ENCODE measurements at regions not wholly inside any gene's neighbourhood (a gene's known extent, or its start where the extent isn't known, plus 50 kb on each side); places are given as distances from the start of the nearest gene placed in this dataset.
A peak's percentile ranks its signal among the peaks of the same experiment; 100 is the strongest.

DNA sequence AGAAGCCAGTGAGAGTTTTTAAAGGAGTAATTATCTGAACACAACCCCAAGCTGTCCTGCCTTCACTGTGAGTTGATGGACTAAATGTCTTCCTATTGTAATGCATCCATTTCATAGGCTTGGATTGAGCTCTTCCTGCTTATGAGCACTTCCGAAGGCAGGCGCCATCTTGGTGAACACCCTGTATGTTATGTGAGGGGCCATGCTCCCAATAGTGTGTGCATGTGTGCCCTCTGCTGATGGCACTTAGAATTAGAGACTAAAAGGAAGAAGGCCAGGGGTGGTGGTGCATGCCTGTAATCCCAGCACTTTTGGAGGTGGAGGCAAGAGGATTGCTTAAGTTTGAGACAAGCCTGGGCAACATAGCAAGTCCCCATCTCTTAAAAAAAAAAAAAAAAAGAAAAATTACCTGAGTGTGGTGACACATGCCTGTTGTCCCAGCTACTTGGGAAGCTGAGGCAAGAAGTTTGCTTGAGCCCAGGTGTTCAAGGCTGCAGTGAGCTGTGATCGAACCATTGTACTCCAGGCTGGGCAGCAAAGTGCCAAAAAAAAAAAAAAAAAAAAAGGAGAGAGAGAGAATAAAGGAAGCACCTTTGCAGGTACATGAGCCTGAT, 65.0 kb downstream of the C9orf152 start:
- DNase-seq (ENCODE audit: low read depth in 2 of 2) = peak in 1 of 2 donors; percentile 39
- TF ChIP-seq CTCF (IDR thresholded peaks at IDR 0.05; ENCODE audit: low read depth, low read length) = no peak
- no peak overlapping the region for H3K4me3 ChIP-seq (replicated peaks in 1 of 2; ENCODE audit: low read depth in 2 of 2, low read length in 2 of 2)

GRCh38 chr9:110143485-110143884, 64.5 kb downstream of the C9orf152 start:
- TF ChIP-seq CTCF (IDR thresholded peaks at IDR 0.05; ENCODE audit: low read depth, low read length) = no peak
- H3K4me3 ChIP-seq (replicated peaks in 1 of 2; ENCODE audit: low read depth in 2 of 2, low read length in 2 of 2) = no peak overlapping the region
- peak in 1 of 2 donors; percentile 55 for DNase-seq (ENCODE audit: low read depth in 2 of 2)

- H3K4me3 ChIP-seq (replicated peaks in 1 of 2; ENCODE audit: low read depth in 2 of 2, low read length in 2 of 2) = no peak overlapping the region
- no peak for TF ChIP-seq CTCF (IDR thresholded peaks at IDR 0.05; ENCODE audit: low read depth, low read length)
- no peak for DNase-seq (ENCODE audit: low read depth in 2 of 2)
Observed at GRCh38 chr9:110143950-110144545, 63.9 kb downstream of the C9orf152 start.

DNA sequence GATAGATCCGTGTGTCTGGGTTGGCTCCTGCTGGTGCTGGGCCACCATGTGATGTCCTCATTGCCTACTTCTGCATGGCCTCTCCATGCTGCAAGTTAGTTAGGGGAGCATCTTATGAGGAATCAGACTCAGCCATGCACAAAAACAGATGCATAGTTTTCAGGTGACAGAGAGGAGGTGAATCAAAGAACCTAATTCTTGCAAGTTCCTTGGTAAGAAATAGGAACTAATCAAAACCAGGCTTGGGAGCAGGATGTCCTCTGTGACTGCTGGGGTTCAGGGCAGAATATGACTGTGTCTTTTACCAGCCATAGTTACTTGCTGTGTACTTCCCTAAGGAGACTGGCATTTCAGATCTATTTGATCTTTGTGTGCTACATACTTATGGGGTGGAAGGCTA, 61.6 kb downstream of the C9orf152 start:
- no peak overlapping the region for H3K4me3 ChIP-seq (replicated peaks in 1 of 2; ENCODE audit: low read depth in 2 of 2, low read length in 2 of 2)
- no peak for TF ChIP-seq CTCF (IDR thresholded peaks at IDR 0.05; ENCODE audit: low read depth, low read length)
- no peak for DNase-seq (ENCODE audit: low read depth in 2 of 2)

DNA sequence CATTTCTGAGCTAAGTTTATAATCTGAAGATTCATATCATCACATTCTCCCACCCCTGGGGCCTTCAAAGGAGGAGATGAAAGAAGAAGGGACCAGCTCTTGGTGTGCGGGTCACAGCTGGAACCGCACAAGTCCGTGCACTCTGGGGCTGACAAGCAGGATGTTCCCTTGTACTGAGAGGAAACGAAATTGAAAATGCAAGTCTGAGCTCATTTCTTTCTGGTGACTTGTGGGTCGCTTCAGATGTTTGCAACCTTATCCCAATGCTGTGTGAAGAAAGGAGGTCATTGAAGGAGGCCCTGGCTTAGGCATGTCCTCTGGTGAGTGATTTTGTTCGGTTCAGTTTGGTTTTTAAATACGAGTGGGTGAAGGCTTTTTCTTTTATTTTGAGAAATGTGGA, 59.6 kb downstream of the C9orf152 start:
- no peak overlapping the region for H3K4me3 ChIP-seq (replicated peaks in 1 of 2; ENCODE audit: low read depth in 2 of 2, low read length in 2 of 2)
- DNase-seq (ENCODE audit: low read depth in 2 of 2) = peak in 1 of 2 donors; percentile 50

DNA sequence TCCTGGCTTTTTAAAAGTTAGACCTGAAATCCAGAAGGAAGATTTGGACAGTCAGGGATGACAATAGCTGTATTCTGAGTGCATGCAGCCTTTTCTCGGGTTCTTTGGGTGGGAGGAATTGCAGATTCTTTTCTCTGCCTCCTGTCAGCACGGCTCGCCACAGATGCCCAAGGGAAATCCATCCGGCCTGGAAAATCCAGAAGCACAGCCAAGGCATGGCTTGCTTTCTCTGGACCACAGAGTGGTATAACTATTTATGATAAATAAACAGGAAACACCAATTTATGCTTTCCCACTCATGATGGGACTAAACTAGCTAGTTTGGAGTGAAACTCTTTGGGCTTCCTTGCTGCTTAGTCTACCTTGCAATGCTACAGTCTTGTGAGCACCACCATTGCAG, 59.1 kb downstream of the C9orf152 start:
- H3K4me3 ChIP-seq (replicated peaks in 1 of 2; ENCODE audit: low read depth in 2 of 2, low read length in 2 of 2) = no peak overlapping the region
- DNase-seq (ENCODE audit: low read depth in 2 of 2) = peak; percentile 51 to 76
- TF ChIP-seq CTCF (IDR thresholded peaks at IDR 0.05; ENCODE audit: low read depth, low read length) = no peak

More for the DNA sequence above, 59.6 kb downstream of the C9orf152 start:
- no peak for TF ChIP-seq CTCF (IDR thresholded peaks at IDR 0.05; ENCODE audit: low read depth, low read length)
